Glutamatergic neuron (in vitro differentiated cells): ENCODE measurements at regions not wholly inside any gene's neighbourhood (a gene's known extent, or its start where the extent isn't known, plus 50 kb on each side); places are given as distances from the start of the nearest gene placed in this dataset.

Experiments
- DNase-seq: peaks from one replicate; pipeline ENCODE4 v3.0.0; 2022
- H3K27ac Mint-ChIP-seq: one replicate; pipeline ENCODE4 v1.8.0; 2020; ENCODE audit warnings: mild to moderate bottlenecking, mixed read lengths, inconsistent platforms; ENCODE audit not compliant: unreplicated experiment
- H3K27me3 Mint-ChIP-seq: one replicate; pipeline ENCODE4 v1.8.0; 2020; ENCODE audit warnings: mild to moderate bottlenecking, moderate library complexity, mixed read lengths, inconsistent platforms; ENCODE audit not compliant: unreplicated experiment
- H3K36me3 Mint-ChIP-seq: one replicate; pipeline ENCODE4 v1.8.0; 2020; ENCODE audit warnings: mild to moderate bottlenecking, mixed read lengths, inconsistent platforms; ENCODE audit not compliant: unreplicated experiment
- H3K4me1 Mint-ChIP-seq: one replicate; pipeline ENCODE4 v1.8.0; 2020; ENCODE audit warnings: mild to moderate bottlenecking, low read depth, mixed read lengths, inconsistent platforms; ENCODE audit not compliant: unreplicated experiment
- H3K4me3 Mint-ChIP-seq: one replicate; pipeline ENCODE4 v1.8.0; 2020; ENCODE audit warnings: mild to moderate bottlenecking, mixed read lengths, inconsistent platforms; ENCODE audit not compliant: unreplicated experiment
- H3K9me3 Mint-ChIP-seq: one replicate; pipeline ENCODE4 v1.8.0; 2020; ENCODE audit warnings: mild to moderate bottlenecking, moderate library complexity, mixed read lengths, inconsistent platforms; ENCODE audit not compliant: unreplicated experiment
- CTCF ChIP-seq: fragments of 200-600 bp; sonication (generic); IDR thresholded peaks from one replicate; pipeline ENCODE4 v1.5.0; 2021; ENCODE audit not compliant: partially characterized antibody, unreplicated experiment

GRCh38 chr2:557635-558301 is 119.4 kb downstream of the TMEM18 start:
- Mint-ChIP-seq H3K4me3 (no peak overlapping the region), H3K27me3 (no peaks in the 10 kb centered on the region), H3K4me1 (no peaks in the 10 kb centered on the region), H3K36me3 (no peaks in the 10 kb centered on the region), H3K9me3 (no peaks in the 10 kb centered on the region), H3K27ac (no peak overlapping the region)
- DNase-seq, result no peak
- TF ChIP-seq CTCF, result no peak

GRCh38 chr2:556485-556884 is 120.7 kb downstream of the TMEM18 start:
- no peak overlapping the region for H3K4me3 Mint-ChIP-seq
- H3K9me3 Mint-ChIP-seq, result no peaks in the 10 kb centered on the region
- no peaks in the 10 kb centered on the region for H3K4me1 Mint-ChIP-seq
- H3K36me3 Mint-ChIP-seq, result no peaks in the 10 kb centered on the region
- H3K27me3 Mint-ChIP-seq, result no peaks in the 10 kb centered on the region
- no peak for TF ChIP-seq CTCF
- H3K27ac Mint-ChIP-seq, result no peak overlapping the region
- DNase-seq, result no peak

- Mint-ChIP-seq H3K4me3 (no peak overlapping the region), H3K27ac (no peak overlapping the region), H3K4me1 (no peaks in the 10 kb centered on the region), H3K27me3 (no peaks in the 10 kb centered on the region), H3K9me3 (no peaks in the 10 kb centered on the region), H3K36me3 (no peaks in the 10 kb centered on the region)
- no peak for TF ChIP-seq CTCF
- no peak for DNase-seq
Measured at GRCh38 chr2:555164-555922, 121.9 kb downstream of the TMEM18 start.

- Mint-ChIP-seq H3K4me1 (no peaks in the 10 kb centered on the region), H3K27me3 (no peaks in the 10 kb centered on the region), H3K36me3 (no peaks in the 10 kb centered on the region), H3K9me3 (no peaks in the 10 kb centered on the region), H3K4me3 (no peak overlapping the region), H3K27ac (no peak overlapping the region)
- no peak for TF ChIP-seq CTCF
- no peak for DNase-seq
Measured at GRCh38 chr2:554444-554843, 122.8 kb downstream of the TMEM18 start.

GRCh38 chr2:552906-553305 is 124.3 kb downstream of the TMEM18 start:
- H3K27me3 Mint-ChIP-seq, result no peaks in the 10 kb centered on the region
- H3K4me1 Mint-ChIP-seq, result no peaks in the 10 kb centered on the region
- no peak overlapping the region for H3K27ac Mint-ChIP-seq
- no peaks in the 10 kb centered on the region for H3K9me3 Mint-ChIP-seq
- H3K36me3 Mint-ChIP-seq, result no peaks in the 10 kb centered on the region
- H3K4me3 Mint-ChIP-seq, result no peak overlapping the region
- no peak for DNase-seq
- no peak for TF ChIP-seq CTCF
